Nephron (organoid): ENCODE measurements at regions not wholly inside any gene's neighbourhood (a gene's known extent, or its start where the extent isn't known, plus 50 kb on each side); places are given as distances from the start of the nearest gene placed in this dataset.

ENCODE experiments used
- H3K27ac Mint-ChIP-seq, 3 experiments: 2 replicates each; pipeline ENCODE4 v1.8.0; 2020; ENCODE audit warnings: mixed read lengths in 3 of 3, mild to moderate bottlenecking in 2 of 3, moderate library complexity in 1 of 3
- H3K27me3 Mint-ChIP-seq: 2 replicates; pipeline ENCODE4 v1.8.0; 2021; ENCODE audit warnings: low read depth, mild to moderate bottlenecking, moderate library complexity, mixed read lengths
- H3K36me3 Mint-ChIP-seq: 2 replicates; pipeline ENCODE4 v1.8.0; 2020; ENCODE audit warnings: low read depth, mixed read lengths
- H3K4me1 Mint-ChIP-seq: 2 replicates; pipeline ENCODE4 v1.8.0; 2020; ENCODE audit warnings: mixed read lengths
- H3K4me3 Mint-ChIP-seq, 3 experiments: 2 replicates each; pipeline ENCODE4 v1.8.0; 2020; ENCODE audit warnings: mild to moderate bottlenecking in 3 of 3, mixed read lengths in 3 of 3, moderate library complexity in 2 of 3
- H3K9me3 Mint-ChIP-seq: 2 replicates; pipeline ENCODE4 v1.8.0; 2020; ENCODE audit warnings: mixed read lengths
- CTCF ChIP-seq, 3 experiments: fragments of 200-600 bp; sonication (generic); IDR thresholded peaks; one replicate each; pipeline ENCODE4 v1.5.0; 2021; ENCODE audit warnings: antibody characterized with exemption in 3 of 3; ENCODE audit not compliant: unreplicated experiment in 3 of 3

GRCh38 chr4:20617678-20618396, 82.4 kb upstream of the PACRGL start:
- Mint-ChIP-seq H3K4me3 (peak overlapping the region in 2 of 3 experiments; percentile 13 to 22), H3K27ac (peak overlapping the region; percentile 80 to 91 (median 84)), H3K36me3 (peaks cover 44% of the 10 kb centered on the region), H3K4me1 (peaks cover 36% of the 10 kb centered on the region), H3K9me3 (no peaks in the 10 kb centered on the region), H3K27me3 (peaks cover 3% of the 10 kb centered on the region)
- no peak for TF ChIP-seq CTCF (IDR thresholded peaks at IDR 0.05; ENCODE audit: unreplicated experiment in 3 of 3)

- Mint-ChIP-seq H3K4me1 (peaks cover 36% of the 10 kb centered on the region), H3K9me3 (no peaks in the 10 kb centered on the region), H3K36me3 (peaks cover 37% of the 10 kb centered on the region), H3K27ac (peak overlapping the region; percentile 80 to 91 (median 84)), H3K4me3 (no peak overlapping the region), H3K27me3 (peaks cover 3% of the 10 kb centered on the region)
- no peak for TF ChIP-seq CTCF (IDR thresholded peaks at IDR 0.05; ENCODE audit: unreplicated experiment in 3 of 3)
Measured at GRCh38 chr4:20618731-20619130, 81.5 kb upstream of the PACRGL start.

GRCh38 chr4:20621476-20621875, 78.8 kb upstream of the PACRGL start:
- Mint-ChIP-seq H3K27me3 (peaks cover 3% of the 10 kb centered on the region), H3K4me1 (peaks cover 28% of the 10 kb centered on the region), H3K9me3 (no peaks in the 10 kb centered on the region), H3K4me3 (no peak overlapping the region), H3K27ac (no peak overlapping the region), H3K36me3 (peaks cover 26% of the 10 kb centered on the region)
- TF ChIP-seq CTCF (IDR thresholded peaks at IDR 0.05; ENCODE audit: unreplicated experiment in 3 of 3), result no peak

- Mint-ChIP-seq H3K9me3 (peaks cover 3% of the 10 kb centered on the region), H3K4me1 (peaks cover 18% of the 10 kb centered on the region), H3K27ac (no peak overlapping the region), H3K27me3 (no peaks in the 10 kb centered on the region), H3K4me3 (no peak overlapping the region), H3K36me3 (peaks cover 23% of the 10 kb centered on the region)
- TF ChIP-seq CTCF (IDR thresholded peaks at IDR 0.05; ENCODE audit: unreplicated experiment in 3 of 3), result no peak
Measured at GRCh38 chr4:20622701-20623100, 77.6 kb upstream of the PACRGL start.

GRCh38 chr4:20623939-20624338, 76.3 kb upstream of the PACRGL start:
- Mint-ChIP-seq H3K4me1 (peaks cover 6% of the 10 kb centered on the region), H3K27me3 (no peaks in the 10 kb centered on the region)

More at GRCh38 chr4:20623939-20624338, 76.3 kb upstream of the PACRGL start:
- Mint-ChIP-seq H3K36me3 (peaks cover 14% of the 10 kb centered on the region), H3K4me3 (no peak overlapping the region), H3K9me3 (peaks cover 3% of the 10 kb centered on the region), H3K27ac (no peak overlapping the region)
- TF ChIP-seq CTCF (IDR thresholded peaks at IDR 0.05; ENCODE audit: unreplicated experiment in 3 of 3), result no peak
